PC-3 (cell line): ENCODE measurements at regions not wholly inside any gene's neighbourhood (a gene's known extent, or its start where the extent isn't known, plus 50 kb on each side); places are given as distances from the start of the nearest gene placed in this dataset.

Experiments
- CTCF ChIP-seq: fragments of 300-600 bp; sonication (generic); conservative IDR thresholded peaks from 2 replicates; pipeline ENCODE4 v1.5.1; 2017; ENCODE audit warnings: antibody characterized with exemption, low read depth, mild to moderate bottlenecking, low read length
- EZH2 ChIP-seq: fragments of 300-600 bp; sonication (generic); IDR thresholded peaks from one replicate; pipeline ENCODE4 v1.6.1; 2017; ENCODE audit warnings: antibody characterized with exemption, mild to moderate bottlenecking, low read length; ENCODE audit not compliant: unreplicated experiment
- EZH2phosphoT487 ChIP-seq: fragments of 300-600 bp; sonication (generic); IDR thresholded peaks from 2 replicates; pipeline ENCODE4 v1.6.1; 2018; ENCODE audit warnings: mild to moderate bottlenecking, antibody characterized with exemption, low read length, borderline replicate concordance

GRCh38 chr3:106401666-106402490 lies 533.1 kb upstream of the CBLB start:
- TF ChIP-seq CTCF (no peak), EZH2phosphoT487 (no peak), EZH2 (no peak)
